HepG2 (cell line): ENCODE measurements at regions not wholly inside any gene's neighbourhood (a gene's known extent, or its start where the extent isn't known, plus 50 kb on each side); places are given as distances from the start of the nearest gene placed in this dataset.

ENCODE experiments used
- CSRNP2 ChIP-seq: sonication (generic); formaldehyde crosslinking; conservative IDR thresholded peaks from 2 replicates; pipeline ENCODE4 v1.8.0; 2022; ENCODE audit warnings: low read depth, missing genetic modification reagents
- FLYWCH1 ChIP-seq: sonication (generic); formaldehyde crosslinking; IDR thresholded peaks from 2 replicates; pipeline ENCODE4 v1.8.1; 2023; ENCODE audit warnings: mild to moderate bottlenecking, missing genetic modification reagents
- GMEB2 ChIP-seq: IDR thresholded peaks from 2 replicates; pipeline ENCODE4 v1.6.1; 2016; ENCODE audit warnings: missing biosample characterization, missing genetic modification reagents, low read depth
- KAT8 ChIP-seq: IDR thresholded peaks from 2 replicates; pipeline ENCODE4 v1.6.1; 2016; ENCODE audit warnings: missing genetic modification reagents, missing compliant biosample characterization
- KIAA2018 ChIP-seq: sonication (generic); formaldehyde crosslinking; IDR thresholded peaks from 2 replicates; pipeline ENCODE4 v1.5.0; 2020; ENCODE audit warnings: mild to moderate bottlenecking, missing genetic modification reagents, borderline replicate concordance
- PITX1 ChIP-seq: sonication (generic); formaldehyde crosslinking; IDR thresholded peaks from 2 replicates; pipeline ENCODE4 v1.5.1; 2020; ENCODE audit warnings: mild to moderate bottlenecking, missing genetic modification reagents
- RBM39 ChIP-seq: fragments of 200-400 bp; formaldehyde crosslinking; IDR thresholded peaks from one replicate; pipeline ENCODE4 v1.6.1; 2018; ENCODE audit warnings: antibody characterized with exemption, mild to moderate bottlenecking, low read depth, low read length; ENCODE audit not compliant: poor library complexity, severe bottlenecking
- RXRA ChIP-seq: sonication (generic); formaldehyde crosslinking; IDR thresholded peaks from 2 replicates; pipeline ENCODE4 v1.5.1; 2020; ENCODE audit warnings: missing genetic modification reagents
- ZFP41 ChIP-seq: sonication (generic); formaldehyde crosslinking; IDR thresholded peaks from 2 replicates; pipeline ENCODE4 v1.4.0; 2020; ENCODE audit warnings: mild to moderate bottlenecking, missing genetic modification reagents, borderline replicate concordance
- ZNF615 ChIP-seq: sonication (generic); formaldehyde crosslinking; IDR thresholded peaks from 2 replicates; pipeline ENCODE4 v1.5.0; 2020; ENCODE audit warnings: mild to moderate bottlenecking, missing genetic modification reagents, borderline replicate concordance
- ZNF652 ChIP-seq: IDR thresholded peaks from 2 replicates; pipeline ENCODE4 v1.6.1; 2016; ENCODE audit warnings: low read depth, borderline replicate concordance
- ZNF687 ChIP-seq: sonication (generic); formaldehyde crosslinking; IDR thresholded peaks from 2 replicates; pipeline ENCODE4 v1.5.1; 2020; ENCODE audit warnings: mild to moderate bottlenecking, missing genetic modification reagents, moderate library complexity

- no peak; the same call in 1 of the 2 replicates for TF ChIP-seq ZNF652 (CRISPR knock-in tag)
- TF ChIP-seq FLYWCH1 (CRISPR knock-in tag): peak; percentile 85; the same call in 1 of the 2 replicates
- TF ChIP-seq PITX1 (CRISPR knock-in tag): peak; percentile 59; the same call in 1 of the 2 replicates
- TF ChIP-seq KIAA2018: no peak
- TF ChIP-seq KAT8: peak; percentile 80
- TF ChIP-seq CSRNP2: no peak
- TF ChIP-seq RXRA (CRISPR knock-in tag): peak; percentile 41; the same call in 1 of the 2 replicates
- TF ChIP-seq GMEB2 (CRISPR knock-in tag): no peak
- no peak for TF ChIP-seq RBM39
- no peak for TF ChIP-seq ZFP41
- no peak for TF ChIP-seq ZNF615 (CRISPR knock-in tag)
- peak; percentile 61; the same call in 1 of the 2 replicates for TF ChIP-seq ZNF687 (CRISPR knock-in tag)
These were observed 228.2 kb upstream of the PROX1 start (continued) for GRCh38 chr1:213759359-213760181.
